A549 (cell line): ENCODE measurements at regions not wholly inside any gene's neighbourhood (a gene's known extent, or its start where the extent isn't known, plus 50 kb on each side); places are given as distances from the start of the nearest gene placed in this dataset.

ENCODE experiments used
- BHLHE40 ChIP-seq: IDR thresholded peaks from 2 replicates; pipeline ENCODE4 v1.6.1; 2012; ENCODE audit warnings: low read depth, low read length, inconsistent platforms
- CTCF ChIP-seq: fragments of >200 bp; sonication (Bioruptor Twin); formaldehyde crosslinking; IDR thresholded peaks from 3 replicates; pipeline ENCODE4 v1.5.1; 2016
- ELK1 ChIP-seq: fragments of 150-350 bp; IDR thresholded peaks from 2 replicates; pipeline ENCODE4 v1.6.1; 2014; ENCODE audit warnings: low read depth, mild to moderate bottlenecking, low read length
- FOSL2 ChIP-seq, 2 experiments: fragments of 450-650 bp in 1 of 2; fragments of >200 bp in 1 of 2; sonication (Bioruptor Twin) in 1 of 2; formaldehyde crosslinking; IDR thresholded peaks; 2 replicates each; pipeline versions ENCODE4 v1.5.0 to v1.6.1; 2016 to 2020; ENCODE audit warnings: mild to moderate bottlenecking in 1 of 2, moderate library complexity in 1 of 2
- MAFK ChIP-seq: fragments of 450-650 bp; IDR thresholded peaks from 2 replicates; pipeline ENCODE4 v1.6.1; 2014; ENCODE audit not compliant: partially characterized antibody
- MAX ChIP-seq: IDR thresholded peaks from 2 replicates; pipeline ENCODE4 v1.6.1; 2012
- NR3C1 ChIP-seq: fragments of >200 bp; sonication (Bioruptor Twin); formaldehyde crosslinking; IDR thresholded peaks from 3 replicates; pipeline ENCODE4 v1.6.1; 2017
- PBX3 ChIP-seq: IDR thresholded peaks from 2 replicates; pipeline ENCODE4 v1.6.1; 2012
- POLR2A ChIP-seq: IDR thresholded peaks from 2 replicates; pipeline ENCODE4 v1.6.1; 2012; ENCODE audit warnings: mild to moderate bottlenecking, low read length
- REST ChIP-seq: fragments of 200-600 bp; sonication (generic); IDR thresholded peaks from 2 replicates; pipeline ENCODE4 v1.6.1; 2016; ENCODE audit warnings: antibody characterized with exemption, mild to moderate bottlenecking, moderate library complexity
- SREBF2 ChIP-seq: fragments of 450-650 bp; IDR thresholded peaks from 2 replicates; pipeline ENCODE4 v1.6.1; 2014; ENCODE audit warnings: mild to moderate bottlenecking, moderate library complexity
- TFCP2L1 ChIP-seq: fragments of 250-450 bp; sonication (Bioruptor Pico); IDR thresholded peaks from 2 replicates; pipeline ENCODE4 v1.5.0; 2021; ENCODE audit warnings: mild to moderate bottlenecking
- TP53 ChIP-seq: fragments of 250-450 bp; sonication (Bioruptor Pico); IDR thresholded peaks from 2 replicates; pipeline ENCODE4 v1.5.0; 2021; ENCODE audit warnings: mild to moderate bottlenecking, moderate library complexity

GRCh38 chr1:209446356-209446755, 137.2 kb upstream of the CAMK1G start:
- TF ChIP-seq CTCF (no peak), POLR2A (no peak), PBX3 (no peak), REST (no peak), TP53 (CRISPR knock-in tag) (no peak), SREBF2 (no peak), FOSL2 (IDR thresholded peaks at IDR 0.05) (no peak), FOSL2 (CRISPR knock-in tag; IDR thresholded peaks at IDR 0.05) (no peak), MAFK (no peak), MAX (no peak), BHLHE40 (no peak), NR3C1 (no peak), ELK1 (no peak), TFCP2L1 (CRISPR knock-in tag) (no peak)
